Dermis microvascular lymphatic vessel endothelial cell (primary cell): ENCODE measurements at regions not wholly inside any gene's neighbourhood (a gene's known extent, or its start where the extent isn't known, plus 50 kb on each side); places are given as distances from the start of the nearest gene placed in this dataset.
"Not testable (repeated sequence)": the region's sequence is repeated elsewhere in the genome, so short reads cannot be mapped to it uniquely, and the experiment has no call there.

Experiments used
- DNase-seq, 2 donors: peaks; one replicate each; pipeline versions ENCODE4 v3.0.0 to v3.0.0-alpha.2; 2010; ENCODE audit warnings: low read depth in 2 of 2

- no peak for DNase-seq
Measured at GRCh38 chr3:6417174-6417573, 443.7 kb upstream of the GRM7 start.

GRCh38 chr3:6418485-6418884 is 442.4 kb upstream of the GRM7 start:
- no peak for DNase-seq

- no peak for DNase-seq
Measured at GRCh38 chr3:6421666-6422445, 439.1 kb upstream of the GRM7 start.

- DNase-seq, result no peak
Measured at GRCh38 chr3:6425289-6425820, 435.6 kb upstream of the GRM7 start.

GRCh38 chr3:6428276-6428675 is 432.6 kb upstream of the GRM7 start:
- DNase-seq, result not testable (repeated sequence)

- no peak for DNase-seq
Measured at GRCh38 chr3:6435951-6436350, 425.0 kb upstream of the GRM7 start.

- DNase-seq, result no peak
Measured at GRCh38 chr3:6437631-6438030, 423.3 kb upstream of the GRM7 start.

GRCh38 chr3:6438031-6438430 is 422.9 kb upstream of the GRM7 start:
- no peak for DNase-seq

GRCh38 chr3:6439226-6439625 is 421.7 kb upstream of the GRM7 start:
- DNase-seq, result no peak

- DNase-seq, result no peak
Measured at GRCh38 chr3:6439824-6440223, 421.1 kb upstream of the GRM7 start.

- DNase-seq, result no peak
Measured at GRCh38 chr3:6444888-6445658, 415.8 kb upstream of the GRM7 start.

GRCh38 chr3:6447166-6447801 is 413.6 kb upstream of the GRM7 start:
- peak; percentile 12 to 13 for DNase-seq

- DNase-seq, result no peak
Measured at GRCh38 chr3:6448011-6448410, 412.9 kb upstream of the GRM7 start.

- peak; percentile 34 to 40 for DNase-seq
Measured at GRCh38 chr3:6449099-6449498, 411.8 kb upstream of the GRM7 start.

GRCh38 chr3:6452974-6453373 is 407.9 kb upstream of the GRM7 start:
- DNase-seq, result no peak

- DNase-seq, result no peak
Measured at GRCh38 chr3:6455031-6455430, 405.9 kb upstream of the GRM7 start.

GRCh38 chr3:6467186-6467585 is 393.7 kb upstream of the GRM7 start:
- no peak for DNase-seq

GRCh38 chr3:6468589-6468988 is 392.3 kb upstream of the GRM7 start:
- no peak for DNase-seq

GRCh38 chr3:6471744-6472143 is 389.2 kb upstream of the GRM7 start:
- no peak for DNase-seq

GRCh38 chr3:6490487-6491327 is 370.2 kb upstream of the GRM7 start:
- DNase-seq, result not testable (repeated sequence)

GRCh38 chr3:6491768-6492167 is 369.1 kb upstream of the GRM7 start:
- no peak for DNase-seq
